SK-N-SH treated with all-trans-retinoic acid at 6 μM for 48 hours (cell line): ENCODE measurements at regions not wholly inside any gene's neighbourhood (a gene's known extent, or its start where the extent isn't known, plus 50 kb on each side); places are given as distances from the start of the nearest gene placed in this dataset.

Source experiments
- ATAC-seq: fragments of 200-7000 bp; cut with Tn5 transposase; 3 replicates; pipeline ENCODE4 v1.9.1; 2020; ENCODE audit warnings: mild to moderate bottlenecking, moderate library complexity
- BACH2 ChIP-seq: fragments of 250-450 bp; sonication (Bioruptor Pico); IDR thresholded peaks from 2 replicates; pipeline ENCODE4 v1.9.0; 2021; ENCODE audit warnings: mild to moderate bottlenecking, borderline replicate concordance
- CSDC2 ChIP-seq: fragments of 250-450 bp; sonication (Bioruptor Pico); IDR thresholded peaks from 2 replicates; pipeline ENCODE4 v1.5.0; 2020; ENCODE audit warnings: mild to moderate bottlenecking, moderate library complexity
- ESRRG ChIP-seq: fragments of 250-450 bp; sonication (Bioruptor Pico); IDR thresholded peaks from 2 replicates; pipeline ENCODE4 v1.6.1; 2021; ENCODE audit warnings: mild to moderate bottlenecking
- GLIS3 ChIP-seq: fragments of 250-450 bp; sonication (Bioruptor Pico); IDR thresholded peaks from 2 replicates; pipeline ENCODE4 v1.5.0; 2020; ENCODE audit warnings: mild to moderate bottlenecking, moderate library complexity
- OSR1 ChIP-seq: fragments of 250-450 bp; sonication (Bioruptor Pico); IDR thresholded peaks from 2 replicates; pipeline ENCODE4 v1.8.0; 2022; ENCODE audit warnings: moderate library complexity, mild to moderate bottlenecking, inconsistent platforms
- PPARA ChIP-seq: fragments of 250-450 bp; sonication (Bioruptor Pico); IDR thresholded peaks from 2 replicates; pipeline ENCODE4 v1.5.0; 2020; ENCODE audit warnings: mild to moderate bottlenecking, borderline replicate concordance
- RARB ChIP-seq: fragments of 250-450 bp; sonication (Bioruptor Pico); IDR thresholded peaks from 2 replicates; pipeline ENCODE4 v1.8.0; 2021; ENCODE audit warnings: mild to moderate bottlenecking, moderate library complexity
- SNAI2 ChIP-seq: fragments of 250-450 bp; sonication (Bioruptor Pico); IDR thresholded peaks from 2 replicates; pipeline ENCODE4 v1.5.0; 2020; ENCODE audit warnings: mild to moderate bottlenecking, moderate library complexity
- TCF4 ChIP-seq: fragments of 250-450 bp; sonication (Bioruptor Pico); IDR thresholded peaks from 2 replicates; pipeline ENCODE4 v1.8.0; 2021; ENCODE audit warnings: mild to moderate bottlenecking, moderate library complexity, borderline replicate concordance
- ZC3H10 ChIP-seq: fragments of 250-450 bp; sonication (Bioruptor Pico); IDR thresholded peaks from 2 replicates; pipeline ENCODE4 v1.5.1; 2021; ENCODE audit warnings: mild to moderate bottlenecking, moderate library complexity
- ZFP3 ChIP-seq: fragments of 250-450 bp; sonication (Bioruptor Pico); IDR thresholded peaks from 2 replicates; pipeline ENCODE4 v1.5.0; 2020; ENCODE audit warnings: mild to moderate bottlenecking, moderate library complexity
- ZFP30 ChIP-seq: fragments of 450-650 bp; formaldehyde crosslinking; IDR thresholded peaks from 2 replicates; pipeline ENCODE4 v1.5.0; 2022; ENCODE audit warnings: mild to moderate bottlenecking, moderate library complexity
- ZNF70 ChIP-seq: fragments of 450-650 bp; formaldehyde crosslinking; IDR thresholded peaks from 2 replicates; pipeline ENCODE4 v1.5.0; 2020; ENCODE audit warnings: mild to moderate bottlenecking, moderate library complexity
- ZNF8 ChIP-seq: fragments of 450-650 bp; formaldehyde crosslinking; IDR thresholded peaks from 2 replicates; pipeline ENCODE4 v1.5.0; 2020; ENCODE audit warnings: mild to moderate bottlenecking, moderate library complexity
- TF ChIP-seq, protein P1 (sequence below): fragments of 250-450 bp; sonication (Bioruptor Pico); IDR thresholded peaks from 2 replicates; pipeline ENCODE4 v1.5.1; 2020; ENCODE audit warnings: low read depth, mild to moderate bottlenecking, moderate library complexity
- TF ChIP-seq, protein P2 (sequence below): fragments of 250-450 bp; sonication (Bioruptor Pico); IDR thresholded peaks from 2 replicates; pipeline ENCODE4 v1.8.0; 2021; ENCODE audit warnings: low read depth, mild to moderate bottlenecking, moderate library complexity, borderline replicate concordance
- TF ChIP-seq, protein P3 (sequence below): fragments of 250-450 bp; sonication (Bioruptor Pico); IDR thresholded peaks from 2 replicates; pipeline ENCODE4 v1.5.0; 2020; ENCODE audit warnings: mild to moderate bottlenecking, moderate library complexity
- TF ChIP-seq, protein P4 (sequence below): fragments of 250-450 bp; sonication (Bioruptor Pico); IDR thresholded peaks from 2 replicates; pipeline ENCODE4 v1.8.0; 2020; ENCODE audit warnings: mild to moderate bottlenecking, moderate library complexity, borderline replicate concordance
- TF ChIP-seq, protein P5 (sequence below): fragments of 250-450 bp; sonication (Bioruptor Pico); IDR thresholded peaks from 2 replicates; pipeline ENCODE4 v1.5.1; 2021; ENCODE audit warnings: mild to moderate bottlenecking, moderate library complexity

DNA sequence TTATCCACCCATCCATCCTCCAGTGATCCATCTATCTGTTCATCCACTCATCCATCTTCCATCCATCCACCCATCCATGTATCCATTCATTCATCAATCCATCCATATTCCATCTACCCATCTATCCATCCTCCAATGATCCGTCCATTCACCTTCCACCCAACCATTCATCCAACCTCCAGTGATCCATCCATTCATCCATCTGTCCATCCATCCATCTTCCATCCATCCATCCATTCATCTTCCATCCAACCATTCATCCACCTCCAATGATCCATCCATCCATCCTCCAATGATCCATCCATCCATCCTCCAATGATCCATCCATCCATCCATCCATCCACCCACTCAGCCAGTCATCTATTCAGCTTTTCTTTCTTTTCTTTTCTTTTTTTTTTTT is 156.5 kb upstream of the WSCD1 start:
- no peak for ATAC-seq

DNA sequence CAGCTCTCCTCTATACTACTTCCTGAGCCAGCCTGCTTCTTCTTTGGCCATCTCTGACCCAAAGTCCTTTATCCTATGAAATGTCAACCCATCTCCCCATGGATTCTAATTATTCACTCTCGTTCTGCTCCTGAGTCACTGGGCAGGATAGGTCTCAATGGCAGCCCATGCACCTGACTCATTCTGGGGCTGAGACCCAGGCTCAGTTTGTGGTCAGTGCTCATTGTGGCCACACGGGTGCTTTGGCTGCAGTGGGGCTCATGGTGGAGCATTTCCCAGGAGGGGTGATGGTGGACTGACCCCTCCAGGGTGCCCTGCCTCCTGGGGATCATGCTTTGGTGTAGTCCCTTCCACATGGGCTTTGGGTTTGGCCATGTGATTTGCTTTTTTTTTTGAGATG is 154.8 kb upstream of the WSCD1 start:
- TF ChIP-seq ZNF8: no peak
- no peak for ATAC-seq

More for the DNA sequence above, 156.5 kb upstream of the WSCD1 start:
- no peak for TF ChIP-seq RARB
- TF ChIP-seq TCF4 (CRISPR knock-in tag): no peak
- no peak for TF ChIP-seq ZNF70 (CRISPR knock-in tag)
- TF ChIP-seq OSR1: no peak
- no peak for TF ChIP-seq ZFP3 (CRISPR knock-in tag)
- TF ChIP-seq, protein P1, sequence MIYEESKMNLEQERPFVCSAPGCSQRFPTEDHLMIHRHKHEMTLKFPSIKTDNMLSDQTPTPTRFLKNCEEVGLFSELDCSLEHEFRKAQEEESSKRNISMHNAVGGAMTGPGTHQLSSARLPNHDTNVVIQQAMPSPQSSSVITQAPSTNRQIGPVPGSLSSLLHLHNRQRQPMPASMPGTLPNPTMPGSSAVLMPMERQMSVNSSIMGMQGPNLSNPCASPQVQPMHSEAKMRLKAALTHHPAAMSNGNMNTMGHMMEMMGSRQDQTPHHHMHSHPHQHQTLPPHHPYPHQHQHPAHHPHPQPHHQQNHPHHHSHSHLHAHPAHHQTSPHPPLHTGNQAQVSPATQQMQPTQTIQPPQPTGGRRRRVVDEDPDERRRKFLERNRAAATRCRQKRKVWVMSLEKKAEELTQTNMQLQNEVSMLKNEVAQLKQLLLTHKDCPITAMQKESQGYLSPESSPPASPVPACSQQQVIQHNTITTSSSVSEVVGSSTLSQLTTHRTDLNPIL: no peak
- TF ChIP-seq, protein P2, sequence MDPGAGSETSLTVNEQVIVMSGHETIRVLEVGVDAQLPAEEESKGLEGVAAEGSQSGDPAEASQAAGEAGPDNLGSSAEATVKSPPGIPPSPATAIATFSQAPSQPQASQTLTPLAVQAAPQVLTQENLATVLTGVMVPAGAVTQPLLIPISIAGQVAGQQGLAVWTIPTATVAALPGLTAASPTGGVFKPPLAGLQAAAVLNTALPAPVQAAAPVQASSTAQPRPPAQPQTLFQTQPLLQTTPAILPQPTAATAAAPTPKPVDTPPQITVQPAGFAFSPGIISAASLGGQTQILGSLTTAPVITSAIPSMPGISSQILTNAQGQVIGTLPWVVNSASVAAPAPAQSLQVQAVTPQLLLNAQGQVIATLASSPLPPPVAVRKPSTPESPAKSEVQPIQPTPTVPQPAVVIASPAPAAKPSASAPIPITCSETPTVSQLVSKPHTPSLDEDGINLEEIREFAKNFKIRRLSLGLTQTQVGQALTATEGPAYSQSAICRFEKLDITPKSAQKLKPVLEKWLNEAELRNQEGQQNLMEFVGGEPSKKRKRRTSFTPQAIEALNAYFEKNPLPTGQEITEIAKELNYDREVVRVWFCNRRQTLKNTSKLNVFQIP (CRISPR knock-in tag): no peak

DNA sequence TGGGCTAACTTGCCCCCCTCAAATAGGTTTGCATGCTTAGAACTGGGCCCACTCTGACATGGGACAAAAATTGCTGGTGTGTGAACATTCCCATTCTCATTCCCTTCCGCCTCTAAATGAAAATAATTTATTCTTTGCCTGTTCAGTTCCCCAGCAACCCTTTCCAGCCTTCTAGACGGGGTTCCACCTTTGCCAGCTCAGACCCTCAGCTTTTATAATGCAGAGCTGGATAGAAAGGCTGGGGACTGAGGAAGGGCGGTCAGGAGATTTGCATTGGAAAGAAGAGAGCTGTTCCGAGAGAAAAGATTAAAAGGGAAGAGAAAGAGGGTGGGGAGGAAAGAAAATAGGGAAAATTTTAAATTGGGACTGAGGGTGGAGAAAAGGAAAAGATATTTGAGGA is 151.1 kb upstream of the WSCD1 start:
- no peak for ATAC-seq
- no peak for TF ChIP-seq BACH2 (CRISPR knock-in tag)
- TF ChIP-seq, protein P3, sequence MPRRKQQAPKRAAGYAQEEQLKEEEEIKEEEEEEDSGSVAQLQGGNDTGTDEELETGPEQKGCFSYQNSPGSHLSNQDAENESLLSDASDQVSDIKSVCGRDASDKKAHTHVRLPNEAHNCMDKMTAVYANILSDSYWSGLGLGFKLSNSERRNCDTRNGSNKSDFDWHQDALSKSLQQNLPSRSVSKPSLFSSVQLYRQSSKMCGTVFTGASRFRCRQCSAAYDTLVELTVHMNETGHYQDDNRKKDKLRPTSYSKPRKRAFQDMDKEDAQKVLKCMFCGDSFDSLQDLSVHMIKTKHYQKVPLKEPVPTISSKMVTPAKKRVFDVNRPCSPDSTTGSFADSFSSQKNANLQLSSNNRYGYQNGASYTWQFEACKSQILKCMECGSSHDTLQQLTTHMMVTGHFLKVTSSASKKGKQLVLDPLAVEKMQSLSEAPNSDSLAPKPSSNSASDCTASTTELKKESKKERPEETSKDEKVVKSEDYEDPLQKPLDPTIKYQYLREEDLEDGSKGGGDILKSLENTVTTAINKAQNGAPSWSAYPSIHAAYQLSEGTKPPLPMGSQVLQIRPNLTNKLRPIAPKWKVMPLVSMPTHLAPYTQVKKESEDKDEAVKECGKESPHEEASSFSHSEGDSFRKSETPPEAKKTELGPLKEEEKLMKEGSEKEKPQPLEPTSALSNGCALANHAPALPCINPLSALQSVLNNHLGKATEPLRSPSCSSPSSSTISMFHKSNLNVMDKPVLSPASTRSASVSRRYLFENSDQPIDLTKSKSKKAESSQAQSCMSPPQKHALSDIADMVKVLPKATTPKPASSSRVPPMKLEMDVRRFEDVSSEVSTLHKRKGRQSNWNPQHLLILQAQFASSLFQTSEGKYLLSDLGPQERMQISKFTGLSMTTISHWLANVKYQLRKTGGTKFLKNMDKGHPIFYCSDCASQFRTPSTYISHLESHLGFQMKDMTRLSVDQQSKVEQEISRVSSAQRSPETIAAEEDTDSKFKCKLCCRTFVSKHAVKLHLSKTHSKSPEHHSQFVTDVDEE (CRISPR knock-in tag): no peak
- TF ChIP-seq ESRRG (CRISPR knock-in tag): no peak
- no peak for TF ChIP-seq ZC3H10 (CRISPR knock-in tag)
- TF ChIP-seq GLIS3: no peak
- no peak for TF ChIP-seq ZFP3 (CRISPR knock-in tag)
- no peak for TF ChIP-seq OSR1
- TF ChIP-seq ZFP30 (CRISPR knock-in tag): no peak
- TF ChIP-seq, protein P2 (CRISPR knock-in tag): no peak
- no peak for TF ChIP-seq SNAI2 (CRISPR knock-in tag)
- TF ChIP-seq PPARA (CRISPR knock-in tag): no peak
- TF ChIP-seq, protein P4, sequence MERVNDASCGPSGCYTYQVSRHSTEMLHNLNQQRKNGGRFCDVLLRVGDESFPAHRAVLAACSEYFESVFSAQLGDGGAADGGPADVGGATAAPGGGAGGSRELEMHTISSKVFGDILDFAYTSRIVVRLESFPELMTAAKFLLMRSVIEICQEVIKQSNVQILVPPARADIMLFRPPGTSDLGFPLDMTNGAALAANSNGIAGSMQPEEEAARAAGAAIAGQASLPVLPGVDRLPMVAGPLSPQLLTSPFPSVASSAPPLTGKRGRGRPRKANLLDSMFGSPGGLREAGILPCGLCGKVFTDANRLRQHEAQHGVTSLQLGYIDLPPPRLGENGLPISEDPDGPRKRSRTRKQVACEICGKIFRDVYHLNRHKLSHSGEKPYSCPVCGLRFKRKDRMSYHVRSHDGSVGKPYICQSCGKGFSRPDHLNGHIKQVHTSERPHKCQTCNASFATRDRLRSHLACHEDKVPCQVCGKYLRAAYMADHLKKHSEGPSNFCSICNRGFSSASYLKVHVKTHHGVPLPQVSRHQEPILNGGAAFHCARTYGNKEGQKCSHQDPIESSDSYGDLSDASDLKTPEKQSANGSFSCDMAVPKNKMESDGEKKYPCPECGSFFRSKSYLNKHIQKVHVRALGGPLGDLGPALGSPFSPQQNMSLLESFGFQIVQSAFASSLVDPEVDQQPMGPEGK: no peak
- TF ChIP-seq, protein P5, sequence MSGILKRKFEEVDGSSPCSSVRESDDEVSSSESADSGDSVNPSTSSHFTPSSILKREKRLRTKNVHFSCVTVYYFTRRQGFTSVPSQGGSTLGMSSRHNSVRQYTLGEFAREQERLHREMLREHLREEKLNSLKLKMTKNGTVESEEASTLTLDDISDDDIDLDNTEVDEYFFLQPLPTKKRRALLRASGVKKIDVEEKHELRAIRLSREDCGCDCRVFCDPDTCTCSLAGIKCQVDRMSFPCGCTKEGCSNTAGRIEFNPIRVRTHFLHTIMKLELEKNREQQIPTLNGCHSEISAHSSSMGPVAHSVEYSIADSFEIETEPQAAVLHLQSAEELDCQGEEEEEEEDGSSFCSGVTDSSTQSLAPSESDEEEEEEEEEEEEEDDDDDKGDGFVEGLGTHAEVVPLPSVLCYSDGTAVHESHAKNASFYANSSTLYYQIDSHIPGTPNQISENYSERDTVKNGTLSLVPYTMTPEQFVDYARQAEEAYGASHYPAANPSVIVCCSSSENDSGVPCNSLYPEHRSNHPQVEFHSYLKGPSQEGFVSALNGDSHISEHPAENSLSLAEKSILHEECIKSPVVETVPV: no peak
- TF ChIP-seq TCF4 (CRISPR knock-in tag): no peak
- no peak for TF ChIP-seq CSDC2 (CRISPR knock-in tag)
- TF ChIP-seq ZNF70 (CRISPR knock-in tag): no peak
